ENCODE measurements at regions not wholly inside any gene's neighbourhood (a gene's known extent, or its start where the extent isn't known, plus 50 kb on each side); places are given as distances from the start of the nearest gene placed in this dataset.

DNA sequence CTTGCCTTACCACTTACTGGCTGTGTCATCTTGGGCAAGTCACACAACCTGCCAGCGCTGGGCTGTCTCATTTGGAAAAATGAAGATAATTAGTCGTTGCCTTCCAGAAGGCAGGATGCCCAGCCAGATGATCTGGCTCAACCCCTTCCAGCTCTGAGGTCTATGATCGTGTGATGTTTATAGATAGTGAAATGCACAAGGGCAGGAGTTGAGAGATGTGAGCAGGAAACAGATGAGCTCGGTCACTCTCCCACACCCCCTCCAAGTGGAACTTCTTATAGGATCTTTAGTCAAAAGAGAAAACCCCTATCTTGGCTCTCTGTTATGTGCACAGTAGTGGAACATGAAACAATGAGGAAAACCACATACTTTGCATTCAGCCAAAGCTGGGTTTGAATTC, 336.8 kb upstream of the PPARGC1A start:
- Mint-ChIP-seq H3K27me3 (ENCODE audit: unreplicated experiment) (peaks cover 32% of the 10 kb centered on the region), H3K9me3 (ENCODE audit: unreplicated experiment) (peaks cover 5% of the 10 kb centered on the region), H3K4me3 (ENCODE audit: unreplicated experiment) (no peak overlapping the region), H3K36me3 (ENCODE audit: unreplicated experiment) (no peaks in the 10 kb centered on the region), H3K4me1 (ENCODE audit: unreplicated experiment) (peaks cover 13% of the 10 kb centered on the region), H3K27ac (ENCODE audit: unreplicated experiment) (no peak overlapping the region)
- no peak for DNase-seq (ENCODE audit: extremely low spot score, unreplicated experiment)
- no peak for TF ChIP-seq CTCF (IDR thresholded peaks at IDR 0.05)

GRCh38 chr4:24226023-24226422, 336.2 kb upstream of the PPARGC1A start:
- DNase-seq (ENCODE audit: extremely low spot score, unreplicated experiment): no peak

GRCh38 chr4:24224446-24224845, 334.6 kb upstream of the PPARGC1A start:
- TF ChIP-seq CTCF (IDR thresholded peaks at IDR 0.05): no peak
- no peak for DNase-seq (ENCODE audit: extremely low spot score, unreplicated experiment)

More at GRCh38 chr4:24226023-24226422, 336.2 kb upstream of the PPARGC1A start:
- TF ChIP-seq CTCF (IDR thresholded peaks at IDR 0.05): no peak
- Mint-ChIP-seq H3K36me3 (ENCODE audit: unreplicated experiment) (no peaks in the 10 kb centered on the region), H3K4me1 (ENCODE audit: unreplicated experiment) (peaks cover 13% of the 10 kb centered on the region), H3K27ac (ENCODE audit: unreplicated experiment) (no peak overlapping the region), H3K27me3 (ENCODE audit: unreplicated experiment) (peaks cover 27% of the 10 kb centered on the region), H3K4me3 (ENCODE audit: unreplicated experiment) (peak overlapping the region; percentile 12), H3K9me3 (ENCODE audit: unreplicated experiment) (peaks cover 5% of the 10 kb centered on the region)

DNA sequence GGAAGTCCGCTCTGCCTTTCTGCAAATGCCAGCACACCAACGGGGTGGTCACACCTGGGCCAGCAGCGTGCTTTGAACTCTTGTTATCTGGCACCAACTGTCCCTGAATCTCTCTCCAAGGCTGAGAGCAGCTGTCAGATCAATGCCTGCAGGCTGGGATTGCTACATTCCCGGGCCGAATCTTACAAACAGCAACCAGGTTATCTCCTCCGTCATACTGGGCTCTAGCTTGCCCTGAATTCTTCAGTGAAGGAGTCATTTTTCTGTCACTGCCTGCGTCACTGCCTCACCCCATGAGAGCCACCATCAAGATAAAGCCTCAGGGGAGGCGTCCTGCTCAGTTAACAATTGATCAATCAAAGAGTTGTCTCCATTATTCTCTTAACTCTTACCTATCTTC, 329.4 kb upstream of the PPARGC1A start:
- Mint-ChIP-seq H3K27me3 (ENCODE audit: unreplicated experiment) (peaks cover 10% of the 10 kb centered on the region), H3K36me3 (ENCODE audit: unreplicated experiment) (no peaks in the 10 kb centered on the region), H3K4me3 (ENCODE audit: unreplicated experiment) (no peak overlapping the region), H3K9me3 (ENCODE audit: unreplicated experiment) (no peaks in the 10 kb centered on the region), H3K4me1 (ENCODE audit: unreplicated experiment) (no peaks in the 10 kb centered on the region), H3K27ac (ENCODE audit: unreplicated experiment) (no peak overlapping the region)
- TF ChIP-seq CTCF (IDR thresholded peaks at IDR 0.05): no peak
- DNase-seq (ENCODE audit: extremely low spot score, unreplicated experiment): no peak

More at GRCh38 chr4:24224446-24224845, 334.6 kb upstream of the PPARGC1A start:
- no peak overlapping the region for H3K27ac Mint-ChIP-seq (ENCODE audit: unreplicated experiment)
- peaks cover 19% of the 10 kb centered on the region for H3K27me3 Mint-ChIP-seq (ENCODE audit: unreplicated experiment)
- H3K36me3 Mint-ChIP-seq (ENCODE audit: unreplicated experiment): no peaks in the 10 kb centered on the region
- H3K9me3 Mint-ChIP-seq (ENCODE audit: unreplicated experiment): peaks cover 5% of the 10 kb centered on the region
- H3K4me1 Mint-ChIP-seq (ENCODE audit: unreplicated experiment): peaks cover 13% of the 10 kb centered on the region
- no peak overlapping the region for H3K4me3 Mint-ChIP-seq (ENCODE audit: unreplicated experiment)

GRCh38 chr4:24218566-24218965, 328.7 kb upstream of the PPARGC1A start:
- no peaks in the 10 kb centered on the region for H3K9me3 Mint-ChIP-seq (ENCODE audit: unreplicated experiment)
- no peak for TF ChIP-seq CTCF (IDR thresholded peaks at IDR 0.05)
- no peak overlapping the region for H3K27ac Mint-ChIP-seq (ENCODE audit: unreplicated experiment)
- H3K4me3 Mint-ChIP-seq (ENCODE audit: unreplicated experiment): no peak overlapping the region
- no peaks in the 10 kb centered on the region for H3K36me3 Mint-ChIP-seq (ENCODE audit: unreplicated experiment)
- DNase-seq (ENCODE audit: extremely low spot score, unreplicated experiment): no peak
- peaks cover 3% of the 10 kb centered on the region for H3K4me1 Mint-ChIP-seq (ENCODE audit: unreplicated experiment)
- H3K27me3 Mint-ChIP-seq (ENCODE audit: unreplicated experiment): peaks cover 6% of the 10 kb centered on the region

Data from osteocyte (in vitro differentiated cells).